HepG2 (cell line): ENCODE measurements at regions not wholly inside any gene's neighbourhood (a gene's known extent, or its start where the extent isn't known, plus 50 kb on each side); places are given as distances from the start of the nearest gene placed in this dataset.

Experiments
- ADNP ChIP-seq: sonication (generic); formaldehyde crosslinking; IDR thresholded peaks from 2 replicates; pipeline ENCODE4 v1.4.0; 2020; ENCODE audit warnings: missing genetic modification reagents
- ERF ChIP-seq: IDR thresholded peaks from 2 replicates; pipeline ENCODE4 v1.6.1; 2018; ENCODE audit warnings: missing biosample characterization, missing genetic modification reagents
- GATAD2A ChIP-seq: IDR thresholded peaks from 2 replicates; pipeline ENCODE4 v1.6.1; 2016
- GZF1 ChIP-seq: sonication (generic); formaldehyde crosslinking; IDR thresholded peaks from 2 replicates; pipeline ENCODE4 v1.5.1; 2020; ENCODE audit warnings: mild to moderate bottlenecking, missing genetic modification reagents
- PAF1 ChIP-seq: IDR thresholded peaks from 2 replicates; pipeline ENCODE4 v1.6.1; 2016; ENCODE audit warnings: missing genetic modification reagents, missing compliant biosample characterization
- PHB2 ChIP-seq: fragments of 450-650 bp; IDR thresholded peaks from 2 replicates; pipeline ENCODE4 v1.6.1; 2018; ENCODE audit not compliant: partially characterized antibody
- PHF21A ChIP-seq: sonication (generic); formaldehyde crosslinking; IDR thresholded peaks from 2 replicates; pipeline ENCODE4 v1.5.0; 2020; ENCODE audit warnings: mild to moderate bottlenecking, missing genetic modification reagents
- POLR2AphosphoS5 ChIP-seq: IDR thresholded peaks from 2 replicates; pipeline ENCODE4 v1.6.1; 2012; ENCODE audit warnings: low read depth, low read length
- SAFB2 ChIP-seq: sonication (generic); formaldehyde crosslinking; IDR thresholded peaks from 2 replicates; pipeline ENCODE4 v1.5.1; 2020; ENCODE audit warnings: missing genetic modification reagents, low read depth, mild to moderate bottlenecking, borderline replicate concordance
- SYNCRIP ChIP-seq: fragments of 200-400 bp; formaldehyde crosslinking; IDR thresholded peaks from 2 replicates; pipeline ENCODE4 v1.6.1; 2018; ENCODE audit warnings: mild to moderate bottlenecking, low read depth, low read length; ENCODE audit not compliant: insufficient read depth
- THRA ChIP-seq: sonication (generic); formaldehyde crosslinking; IDR thresholded peaks from 2 replicates; pipeline ENCODE4 v1.4.0; 2020; ENCODE audit warnings: missing genetic modification reagents, borderline replicate concordance
- ZBTB25 ChIP-seq: IDR thresholded peaks from 2 replicates; pipeline ENCODE4 v1.6.1; 2018; ENCODE audit warnings: missing genetic modification reagents
- ZNF792 ChIP-seq: IDR thresholded peaks from 2 replicates; pipeline ENCODE4 v1.6.1; 2016
- ZSCAN12 ChIP-seq: sonication (generic); formaldehyde crosslinking; IDR thresholded peaks from 2 replicates; pipeline ENCODE4 v1.9.0; 2021; ENCODE audit warnings: mild to moderate bottlenecking, missing genetic modification reagents
- ZXDC ChIP-seq: sonication (generic); formaldehyde crosslinking; IDR thresholded peaks from 2 replicates; pipeline ENCODE4 v1.5.0; 2020; ENCODE audit warnings: mild to moderate bottlenecking, missing genetic modification reagents
- TF ChIP-seq, protein P1 (sequence below): sonication (generic); formaldehyde crosslinking; IDR thresholded peaks from one replicate; pipeline ENCODE4 v1.5.1; 2020; ENCODE audit warnings: mild to moderate bottlenecking, missing genetic modification reagents; ENCODE audit errors: not compliant biosample characterization
- TF ChIP-seq, protein P2 (sequence below): sonication (generic); formaldehyde crosslinking; IDR thresholded peaks from 2 replicates; pipeline ENCODE4 v1.5.0; 2020; ENCODE audit warnings: mild to moderate bottlenecking, missing genetic modification reagents

- TF ChIP-seq, protein P1, sequence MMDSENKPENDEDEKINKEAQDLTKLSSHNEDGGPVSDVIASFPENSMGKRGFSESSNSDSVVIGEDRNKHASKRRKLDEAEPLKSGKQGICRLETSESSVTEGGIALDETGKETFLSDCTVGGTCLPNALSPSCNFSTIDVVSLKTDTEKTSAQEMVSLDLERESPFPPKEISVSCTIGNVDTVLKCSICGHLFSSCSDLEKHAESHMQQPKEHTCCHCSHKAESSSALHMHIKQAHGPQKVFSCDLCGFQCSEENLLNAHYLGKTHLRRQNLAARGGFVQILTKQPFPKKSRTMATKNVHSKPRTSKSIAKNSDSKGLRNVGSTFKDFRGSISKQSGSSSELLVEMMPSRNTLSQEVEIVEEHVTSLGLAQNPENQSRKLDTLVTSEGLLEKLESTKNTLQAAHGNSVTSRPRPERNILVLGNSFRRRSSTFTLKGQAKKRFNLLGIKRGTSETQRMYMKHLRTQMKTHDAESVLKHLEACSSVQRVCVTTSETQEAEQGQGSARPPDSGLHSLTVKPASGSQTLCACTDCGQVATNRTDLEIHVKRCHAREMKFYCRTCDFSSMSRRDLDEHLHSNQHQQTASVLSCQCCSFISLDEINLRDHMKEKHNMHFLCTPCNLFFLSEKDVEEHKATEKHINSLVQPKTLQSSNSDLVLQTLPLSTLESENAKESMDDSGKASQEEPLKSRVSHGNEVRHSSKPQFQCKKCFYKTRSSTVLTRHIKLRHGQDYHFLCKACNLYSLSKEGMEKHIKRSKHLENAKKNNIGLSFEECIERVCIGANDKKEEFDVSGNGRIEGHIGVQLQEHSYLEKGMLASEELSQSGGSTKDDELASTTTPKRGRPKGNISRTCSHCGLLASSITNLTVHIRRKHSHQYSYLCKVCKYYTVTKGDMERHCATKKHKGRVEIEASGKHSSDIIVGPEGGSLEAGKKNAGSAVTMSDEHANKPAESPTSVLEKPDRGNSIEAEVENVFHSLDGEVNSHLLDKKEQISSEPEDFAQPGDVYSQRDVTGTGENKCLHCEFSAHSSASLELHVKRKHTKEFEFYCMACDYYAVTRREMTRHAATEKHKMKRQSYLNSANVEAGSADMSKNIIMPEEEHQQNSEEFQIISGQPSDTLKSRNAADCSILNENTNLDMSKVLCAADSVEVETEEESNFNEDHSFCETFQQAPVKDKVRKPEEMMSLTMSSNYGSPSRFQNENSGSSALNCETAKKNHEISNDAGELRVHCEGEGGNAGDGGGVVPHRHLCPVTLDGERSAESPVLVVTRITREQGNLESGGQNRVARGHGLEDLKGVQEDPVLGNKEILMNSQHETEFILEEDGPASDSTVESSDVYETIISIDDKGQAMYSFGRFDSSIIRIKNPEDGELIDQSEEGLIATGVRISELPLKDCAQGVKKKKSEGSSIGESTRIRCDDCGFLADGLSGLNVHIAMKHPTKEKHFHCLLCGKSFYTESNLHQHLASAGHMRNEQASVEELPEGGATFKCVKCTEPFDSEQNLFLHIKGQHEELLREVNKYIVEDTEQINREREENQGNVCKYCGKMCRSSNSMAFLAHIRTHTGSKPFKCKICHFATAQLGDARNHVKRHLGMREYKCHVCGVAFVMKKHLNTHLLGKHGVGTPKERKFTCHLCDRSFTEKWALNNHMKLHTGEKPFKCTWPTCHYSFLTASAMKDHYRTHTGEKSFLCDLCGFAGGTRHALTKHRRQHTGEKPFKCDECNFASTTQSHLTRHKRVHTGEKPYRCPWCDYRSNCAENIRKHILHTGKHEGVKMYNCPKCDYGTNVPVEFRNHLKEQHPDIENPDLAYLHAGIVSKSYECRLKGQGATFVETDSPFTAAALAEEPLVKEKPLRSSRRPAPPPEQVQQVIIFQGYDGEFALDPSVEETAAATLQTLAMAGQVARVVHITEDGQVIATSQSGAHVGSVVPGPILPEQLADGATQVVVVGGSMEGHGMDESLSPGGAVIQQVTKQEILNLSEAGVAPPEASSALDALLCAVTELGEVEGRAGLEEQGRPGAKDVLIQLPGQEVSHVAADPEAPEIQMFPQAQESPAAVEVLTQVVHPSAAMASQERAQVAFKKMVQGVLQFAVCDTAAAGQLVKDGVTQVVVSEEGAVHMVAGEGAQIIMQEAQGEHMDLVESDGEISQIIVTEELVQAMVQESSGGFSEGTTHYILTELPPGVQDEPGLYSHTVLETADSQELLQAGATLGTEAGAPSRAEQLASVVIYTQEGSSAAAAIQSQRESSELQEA (CRISPR knock-in tag), result no peak
- TF ChIP-seq ZNF792 (CRISPR knock-in tag) (no peak), SAFB2 (CRISPR knock-in tag) (no peak), PHB2 (no peak), GZF1 (CRISPR knock-in tag) (no peak), THRA (CRISPR knock-in tag) (no peak), ZBTB25 (no peak), ERF (CRISPR knock-in tag) (no peak), ZXDC (CRISPR knock-in tag) (no peak), POLR2AphosphoS5 (no peak), SYNCRIP (no peak), ADNP (CRISPR knock-in tag) (no peak), GATAD2A (CRISPR knock-in tag) (no peak), PAF1 (no peak), ZSCAN12 (CRISPR knock-in tag) (no peak), PHF21A (CRISPR knock-in tag) (no peak)
- TF ChIP-seq, protein P2, sequence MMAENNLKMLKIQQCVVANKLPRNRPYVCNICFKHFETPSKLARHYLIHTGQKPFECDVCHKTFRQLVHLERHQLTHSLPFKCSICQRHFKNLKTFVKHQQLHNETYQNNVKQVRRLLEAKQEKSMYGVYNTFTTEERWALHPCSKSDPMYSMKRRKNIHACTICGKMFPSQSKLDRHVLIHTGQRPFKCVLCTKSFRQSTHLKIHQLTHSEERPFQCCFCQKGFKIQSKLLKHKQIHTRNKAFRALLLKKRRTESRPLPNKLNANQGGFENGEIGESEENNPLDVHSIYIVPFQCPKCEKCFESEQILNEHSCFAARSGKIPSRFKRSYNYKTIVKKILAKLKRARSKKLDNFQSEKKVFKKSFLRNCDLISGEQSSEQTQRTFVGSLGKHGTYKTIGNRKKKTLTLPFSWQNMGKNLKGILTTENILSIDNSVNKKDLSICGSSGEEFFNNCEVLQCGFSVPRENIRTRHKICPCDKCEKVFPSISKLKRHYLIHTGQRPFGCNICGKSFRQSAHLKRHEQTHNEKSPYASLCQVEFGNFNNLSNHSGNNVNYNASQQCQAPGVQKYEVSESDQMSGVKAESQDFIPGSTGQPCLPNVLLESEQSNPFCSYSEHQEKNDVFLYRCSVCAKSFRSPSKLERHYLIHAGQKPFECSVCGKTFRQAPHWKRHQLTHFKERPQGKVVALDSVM (CRISPR knock-in tag), result no peak
Measured at GRCh38 chr3:148642616-148643015, 55.1 kb upstream of the AGTR1 start (continued).
